PFSK-1 (cell line): ENCODE measurements at regions not wholly inside any gene's neighbourhood (a gene's known extent, or its start where the extent isn't known, plus 50 kb on each side); places are given as distances from the start of the nearest gene placed in this dataset.

ENCODE experiments used
- FOXP2 ChIP-seq: optimal IDR thresholded peaks from 2 replicates; pipeline ENCODE3; 2011; ENCODE audit warnings: borderline replicate concordance, control low read depth, inconsistent platforms; ENCODE audit not compliant: insufficient read depth; ENCODE audit errors: extremely low read length, extremely low read depth
- POLR2AphosphoS5 ChIP-seq: IDR thresholded peaks from 2 replicates; pipeline ENCODE4 v1.6.1; 2012; ENCODE audit warnings: low read depth, mild to moderate bottlenecking, control low read depth, low read length, moderate library complexity
- REST ChIP-seq, 2 experiments: IDR thresholded peaks; 2 replicates each; pipeline versions ENCODE4 v1.6.1 to v1.8.0; 2011 to 2012; ENCODE audit warnings: low read depth in 2 of 2, low read length in 2 of 2, control low read depth in 1 of 2, inconsistent platforms in 1 of 2, mild to moderate bottlenecking in 1 of 2, moderate library complexity in 1 of 2; ENCODE audit not compliant: insufficient read depth in 1 of 2
- SIN3A ChIP-seq: IDR thresholded peaks from 2 replicates; pipeline ENCODE4 v1.6.1; 2012; ENCODE audit warnings: mild to moderate bottlenecking, low read length, moderate library complexity, borderline replicate concordance; ENCODE audit not compliant: insufficient read depth
- TAF1 ChIP-seq: IDR thresholded peaks from 2 replicates; pipeline ENCODE4 v1.6.1; 2012; ENCODE audit warnings: low read length, control low read depth, borderline replicate concordance; ENCODE audit not compliant: insufficient read depth

GRCh38 chr1:163725551-163725950 is 403.8 kb downstream of the NUF2 start:
- TF ChIP-seq REST (IDR thresholded peaks at IDR 0.05; ENCODE audit: insufficient read depth in 1 of 2, low read depth in 2 of 2, low read length in 2 of 2), result no peak
- no peak for TF ChIP-seq POLR2AphosphoS5
- TF ChIP-seq TAF1, result no peak
- TF ChIP-seq FOXP2, result no peak
- no peak for TF ChIP-seq SIN3A
